Fibroblast of pulmonary artery (primary cell): ENCODE measurements at regions not wholly inside any gene's neighbourhood (a gene's known extent, or its start where the extent isn't known, plus 50 kb on each side); places are given as distances from the start of the nearest gene placed in this dataset.

Experiments used
- DNase-seq: peaks from one replicate; pipeline ENCODE4 v3.0.0-alpha.2; 2010; ENCODE audit warnings: low read depth
- H3K4me3 ChIP-seq: replicated peaks from 2 replicates; pipeline ENCODE4 v1.5.1; 2011; ENCODE audit warnings: low read depth, mild to moderate bottlenecking, control low read depth, low read length, moderate library complexity
- CTCF ChIP-seq: IDR thresholded peaks from 2 replicates; pipeline ENCODE4 v1.5.1; 2011; ENCODE audit warnings: mild to moderate bottlenecking, control low read depth, low read length, inconsistent platforms; ENCODE audit errors: missing control alignments

- no peak for DNase-seq
- H3K4me3 ChIP-seq, result no peak overlapping the region
- TF ChIP-seq CTCF, result no peak
These were observed 873.8 kb downstream of the SLITRK6 start for GRCh38 chr13:84925443-84925842.

GRCh38 chr13:84923831-84924230 lies 875.4 kb downstream of the SLITRK6 start:
- TF ChIP-seq CTCF, result no peak
- DNase-seq, result no peak
- H3K4me3 ChIP-seq, result no peak overlapping the region

- TF ChIP-seq CTCF, result peak; percentile 33
- no peak overlapping the region for H3K4me3 ChIP-seq
- DNase-seq, result peak; percentile 54
These were observed 881.9 kb downstream of the SLITRK6 start for GRCh38 chr13:84917252-84917878.

GRCh38 chr13:84912720-84913119 lies 886.5 kb downstream of the SLITRK6 start:
- no peak overlapping the region for H3K4me3 ChIP-seq
- DNase-seq, result no peak
- TF ChIP-seq CTCF, result no peak

- no peak overlapping the region for H3K4me3 ChIP-seq
- TF ChIP-seq CTCF, result no peak
- no peak for DNase-seq
These were observed 888.8 kb downstream of the SLITRK6 start for GRCh38 chr13:84910423-84910822.

GRCh38 chr13:84903391-84903790 lies 895.8 kb downstream of the SLITRK6 start:
- TF ChIP-seq CTCF, result no peak

GRCh38 chr13:84902243-84902642 lies 897.0 kb downstream of the SLITRK6 start:
- DNase-seq, result no peak
- H3K4me3 ChIP-seq, result no peak overlapping the region
- TF ChIP-seq CTCF, result no peak

More at GRCh38 chr13:84903391-84903790, 895.8 kb downstream of the SLITRK6 start:
- H3K4me3 ChIP-seq, result no peak overlapping the region
- no peak for DNase-seq
